Fibroblast of pulmonary artery (primary cell): ENCODE measurements at regions not wholly inside any gene's neighbourhood (a gene's known extent, or its start where the extent isn't known, plus 50 kb on each side); places are given as distances from the start of the nearest gene placed in this dataset.

Source experiments
- DNase-seq: peaks from one replicate; pipeline ENCODE4 v3.0.0-alpha.2; 2010; ENCODE audit warnings: low read depth
- H3K4me3 ChIP-seq: replicated peaks from 2 replicates; pipeline ENCODE4 v1.5.1; 2011; ENCODE audit warnings: low read depth, mild to moderate bottlenecking, control low read depth, low read length, moderate library complexity
- CTCF ChIP-seq: IDR thresholded peaks from 2 replicates; pipeline ENCODE4 v1.5.1; 2011; ENCODE audit warnings: mild to moderate bottlenecking, control low read depth, low read length, inconsistent platforms; ENCODE audit errors: missing control alignments

- no peak overlapping the region for H3K4me3 ChIP-seq
- no peak for DNase-seq
- no peak for TF ChIP-seq CTCF
These were observed 118.8 kb upstream of the VPREB1 start for GRCh38 chr22:22125579-22126468.

- TF ChIP-seq CTCF: no peak
- no peak for DNase-seq
- H3K4me3 ChIP-seq: no peak overlapping the region
These were observed 119.5 kb upstream of the VPREB1 start for GRCh38 chr22:22125028-22125578.

- no peak overlapping the region for H3K4me3 ChIP-seq
- no peak for TF ChIP-seq CTCF
- DNase-seq: no peak
These were observed 120.2 kb upstream of the VPREB1 start for GRCh38 chr22:22124374-22124773.

GRCh38 chr22:22123960-22124278, 120.7 kb upstream of the VPREB1 start:
- no peak overlapping the region for H3K4me3 ChIP-seq
- no peak for TF ChIP-seq CTCF
- no peak for DNase-seq

- DNase-seq: no peak
- TF ChIP-seq CTCF: no peak
These were observed 121.2 kb upstream of the VPREB1 start for GRCh38 chr22:22123118-22123959.

GRCh38 chr22:22122348-22123117, 122.1 kb upstream of the VPREB1 start:
- no peak overlapping the region for H3K4me3 ChIP-seq

More at GRCh38 chr22:22123118-22123959, 121.2 kb upstream of the VPREB1 start:
- H3K4me3 ChIP-seq: no peak overlapping the region

More at GRCh38 chr22:22122348-22123117, 122.1 kb upstream of the VPREB1 start:
- DNase-seq: no peak
- no peak for TF ChIP-seq CTCF
